ENCODE measurements at regions not wholly inside any gene's neighbourhood (a gene's known extent, or its start where the extent isn't known, plus 50 kb on each side); places are given as distances from the start of the nearest gene placed in this dataset.
"Not testable (repeated sequence)": the region's sequence is repeated elsewhere in the genome, so short reads cannot be mapped to it uniquely, and the experiment has no call there.

DNA sequence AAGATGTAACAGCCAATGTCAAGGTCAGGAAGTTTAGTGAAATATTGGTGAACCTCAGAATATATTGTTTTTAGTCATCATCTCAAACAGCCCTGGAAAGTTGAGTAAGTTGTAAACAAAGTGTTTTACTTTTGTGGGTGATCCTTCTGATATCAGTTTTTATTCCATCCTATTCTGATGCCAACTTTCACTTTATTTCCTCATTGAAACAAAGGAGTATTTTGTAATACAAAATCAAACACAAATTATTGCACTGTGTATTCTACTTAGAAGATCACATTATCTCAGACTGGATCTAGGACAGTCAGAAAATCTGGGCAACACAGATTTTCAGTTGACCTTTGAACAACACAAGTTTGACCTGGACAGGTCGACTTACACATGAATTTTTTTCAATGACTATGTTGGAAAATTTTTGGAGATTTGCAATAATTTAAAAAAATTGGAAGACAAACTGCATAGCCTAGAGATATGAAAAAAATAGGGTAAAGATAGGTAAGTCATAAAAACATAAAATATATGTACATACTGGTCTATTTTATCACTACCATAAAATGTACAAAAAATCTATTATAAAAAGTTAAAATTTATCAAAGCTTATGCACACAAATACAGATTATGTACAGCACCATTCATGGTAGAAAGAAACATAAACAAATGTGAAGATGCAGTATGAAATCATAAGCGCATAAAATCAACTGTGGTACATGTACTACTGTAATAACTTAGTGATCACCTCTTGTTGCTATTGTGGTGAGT lies 709.1 kb upstream of the FAM241A start:
- no peak overlapping the region for H3K4me3 ChIP-seq
- ATAC-seq (no peak), DNase-seq (no peak)
- intact Hi-C loops (cut with DNase I): no loop called here
- TF ChIP-seq POLR2A (IDR thresholded peaks at IDR 0.05): no peak
- TF ChIP-seq, protein P1, sequence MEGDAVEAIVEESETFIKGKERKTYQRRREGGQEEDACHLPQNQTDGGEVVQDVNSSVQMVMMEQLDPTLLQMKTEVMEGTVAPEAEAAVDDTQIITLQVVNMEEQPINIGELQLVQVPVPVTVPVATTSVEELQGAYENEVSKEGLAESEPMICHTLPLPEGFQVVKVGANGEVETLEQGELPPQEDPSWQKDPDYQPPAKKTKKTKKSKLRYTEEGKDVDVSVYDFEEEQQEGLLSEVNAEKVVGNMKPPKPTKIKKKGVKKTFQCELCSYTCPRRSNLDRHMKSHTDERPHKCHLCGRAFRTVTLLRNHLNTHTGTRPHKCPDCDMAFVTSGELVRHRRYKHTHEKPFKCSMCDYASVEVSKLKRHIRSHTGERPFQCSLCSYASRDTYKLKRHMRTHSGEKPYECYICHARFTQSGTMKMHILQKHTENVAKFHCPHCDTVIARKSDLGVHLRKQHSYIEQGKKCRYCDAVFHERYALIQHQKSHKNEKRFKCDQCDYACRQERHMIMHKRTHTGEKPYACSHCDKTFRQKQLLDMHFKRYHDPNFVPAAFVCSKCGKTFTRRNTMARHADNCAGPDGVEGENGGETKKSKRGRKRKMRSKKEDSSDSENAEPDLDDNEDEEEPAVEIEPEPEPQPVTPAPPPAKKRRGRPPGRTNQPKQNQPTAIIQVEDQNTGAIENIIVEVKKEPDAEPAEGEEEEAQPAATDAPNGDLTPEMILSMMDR (IDR thresholded peaks at IDR 0.05): no peak
- H3K4me1 ChIP-seq: no peaks in the 10 kb centered on the region
- H3K36me3 ChIP-seq (replicated peaks in 1 of 2; ENCODE audit: insufficient read depth in 1 of 2, low read depth in 2 of 2): no peaks in the 10 kb centered on the region
- H3K27ac ChIP-seq: no peak overlapping the region
- H3K27me3 ChIP-seq: no peaks in the 10 kb centered on the region
- H3K9me3 ChIP-seq: no peaks in the 10 kb centered on the region
- WGBS, 2 donors: 49 to 66% methylated on average over 2 of the region's 2 CpGs

- Histone ChIP-seq H3K4me3 (no peak overlapping the region), H3K27ac (no peak overlapping the region), H3K36me3 (replicated peaks in 1 of 2; ENCODE audit: insufficient read depth in 1 of 2, low read depth in 2 of 2) (no peaks in the 10 kb centered on the region), H3K4me1 (no peaks in the 10 kb centered on the region), H3K9me3 (no peaks in the 10 kb centered on the region), H3K27me3 (no peaks in the 10 kb centered on the region)
- DNase-seq (no peak), ATAC-seq (no peak)
- TF ChIP-seq POLR2A (IDR thresholded peaks at IDR 0.05): no peak
- TF ChIP-seq, protein P1 (IDR thresholded peaks at IDR 0.05): no peak
- intact Hi-C loops (cut with DNase I): no loop called here
- WGBS, 2 donors: 29 to 49% methylated on average over 2 of the region's 2 CpGs
These were observed 703.6 kb upstream of the FAM241A start for GRCh38 chr4:111441687-111442086.

- intact Hi-C loops (cut with DNase I); ATAC-seq; DNase-seq; H3K36me3 ChIP-seq (replicated peaks in 1 of 2; ENCODE audit: insufficient read depth in 1 of 2, low read depth in 2 of 2); H3K9me3 ChIP-seq; H3K27ac ChIP-seq; H3K4me3 ChIP-seq; H3K4me1 ChIP-seq; H3K27me3 ChIP-seq: not testable (repeated sequence)
- WGBS, 2 donors: 42 to 61% methylated on average over 3 of the region's 3 CpGs
These were observed 700.4 kb upstream of the FAM241A start for GRCh38 chr4:111444836-111445235.

DNA sequence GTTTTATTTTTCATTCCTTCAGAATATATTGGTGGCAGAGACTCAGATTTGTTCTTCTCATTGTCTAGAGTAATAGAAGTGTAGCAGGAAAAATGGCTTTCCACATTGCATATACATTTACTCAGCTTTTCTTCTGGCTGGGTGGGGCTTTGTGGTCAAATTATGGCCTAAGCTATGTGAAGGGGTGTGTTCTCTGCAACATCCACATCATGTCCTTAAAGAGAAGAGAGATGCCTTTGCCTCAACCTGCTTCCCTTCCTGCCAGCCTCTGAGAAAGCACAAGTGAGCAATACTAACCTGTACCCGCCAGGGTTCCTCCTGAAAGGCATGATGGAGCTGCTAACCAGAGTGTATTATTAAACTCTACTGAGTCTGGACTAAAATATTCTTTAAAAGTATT lies 695.6 kb upstream of the FAM241A start:
- Histone ChIP-seq H3K4me1 (no peaks in the 10 kb centered on the region), H3K4me3 (no peak overlapping the region), H3K36me3 (replicated peaks in 1 of 2; ENCODE audit: insufficient read depth in 1 of 2, low read depth in 2 of 2) (no peaks in the 10 kb centered on the region), H3K27me3 (no peaks in the 10 kb centered on the region), H3K27ac (no peak overlapping the region), H3K9me3 (no peaks in the 10 kb centered on the region)
- TF ChIP-seq, protein P1 (IDR thresholded peaks at IDR 0.05): no peak
- no peak for TF ChIP-seq POLR2A (IDR thresholded peaks at IDR 0.05)
- ATAC-seq (no peak), DNase-seq (no peak)
- intact Hi-C loops (cut with DNase I): no loop called here
- 48 to 63% methylated on average over 1 of the region's 1 CpG for WGBS, 2 donors

DNA sequence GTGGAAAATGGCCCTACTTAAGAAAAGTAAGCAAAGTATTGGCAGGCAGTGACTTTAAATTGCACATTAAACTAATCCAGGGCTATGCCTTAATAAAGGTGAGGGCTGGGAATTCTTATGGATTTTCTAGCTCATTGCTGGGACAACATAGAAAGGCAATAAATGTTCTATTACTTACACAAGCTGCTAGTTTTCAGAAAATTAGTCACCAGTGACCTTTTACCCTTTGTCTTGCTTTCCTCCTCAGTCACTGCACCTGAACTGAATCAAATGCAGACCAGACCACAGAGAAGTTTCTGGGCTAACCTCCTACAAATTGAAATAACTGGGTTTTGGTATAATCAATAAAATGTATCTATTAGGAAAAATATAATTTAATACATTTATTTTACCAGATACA lies 694.4 kb upstream of the FAM241A start:
- intact Hi-C loops (cut with DNase I): no loop called here
- no peak for DNase-seq
- no peak for ATAC-seq

More for the DNA sequence above, 694.4 kb upstream of the FAM241A start:
- no peak overlapping the region for H3K27ac ChIP-seq
- H3K9me3 ChIP-seq: no peaks in the 10 kb centered on the region
- H3K36me3 ChIP-seq (replicated peaks in 1 of 2; ENCODE audit: insufficient read depth in 1 of 2, low read depth in 2 of 2): no peaks in the 10 kb centered on the region
- H3K27me3 ChIP-seq: no peaks in the 10 kb centered on the region
- H3K4me1 ChIP-seq: no peaks in the 10 kb centered on the region
- H3K4me3 ChIP-seq: no peak overlapping the region
- TF ChIP-seq, protein P1 (IDR thresholded peaks at IDR 0.05): no peak
- no peak for TF ChIP-seq POLR2A (IDR thresholded peaks at IDR 0.05)
